ENCODE measurements at regions not wholly inside any gene's neighbourhood (a gene's known extent, or its start where the extent isn't known, plus 50 kb on each side); places are given as distances from the start of the nearest gene placed in this dataset.

- ChIA-PET CTCF (interaction anchor here (1.1 to 1.3 kb wide), 2 partner anchors 30 to 164 kb away, joined by 3 read pairs; no protein-coding TSS in a partner anchor), SMC1A (ENCODE audit: uncharacterized antibody, unreplicated experiment) (interaction anchor here (0.9 to 2.7 kb wide), 5 partner anchors 8 to 253 kb away, joined by 3 to 7 read pairs (median 5); no protein-coding TSS in a partner anchor), RAD21 (ENCODE audit: unreplicated experiment) (interaction anchor here (1.1 kb wide), 2 partner anchors 16 to 25 kb away, joined by 3 read pairs; no protein-coding TSS in a partner anchor), POLR2A (interaction anchor here (2.1 kb wide), 1 partner anchor 9 kb away, joined by 4 read pairs; no protein-coding TSS in a partner anchor)
- Histone ChIP-seq H3K4me3 (no peak overlapping the region), H4K20me1 (ENCODE audit: control insufficient read depth, insufficient read depth) (no peaks in the 10 kb centered on the region), H3K79me2 (ENCODE audit: control insufficient read depth, insufficient read depth, low read length) (no peaks in the 10 kb centered on the region), H3K9me3 (replicated peaks; ENCODE audit: control insufficient read depth, insufficient read depth, low read length) (no peaks in the 10 kb centered on the region), H3K27ac (ENCODE audit: control insufficient read depth, insufficient read depth) (no peak overlapping the region), H2AFZ (ENCODE audit: control insufficient read depth, low read depth, low read length) (no peak overlapping the region), H3K9ac (ENCODE audit: control insufficient read depth, insufficient read depth, low read length) (no peak overlapping the region), H3K27me3 (replicated peaks in 1 of 2; ENCODE audit: control insufficient read depth in 2 of 2, insufficient read depth in 2 of 2, low read length in 1 of 2) (no peaks in the 10 kb centered on the region), H3K4me2 (ENCODE audit: control insufficient read depth, insufficient read depth) (no peak overlapping the region), H3K36me3 (ENCODE audit: control insufficient read depth in 2 of 2, insufficient read depth in 2 of 2, low read length in 1 of 2) (no peaks in the 10 kb centered on the region), H3K4me1 (ENCODE audit: control insufficient read depth, insufficient read depth, low read length) (no peaks in the 10 kb centered on the region)
- ATAC-seq (no peak), FAIRE-seq (no peak), DNase-seq (ENCODE audit: low read depth, low spot score) (no peak)
- TF ChIP-seq SP1 (IDR thresholded peaks at IDR 0.05; ENCODE audit: low read depth, low read length), result no peak
- TF ChIP-seq, protein P1, sequence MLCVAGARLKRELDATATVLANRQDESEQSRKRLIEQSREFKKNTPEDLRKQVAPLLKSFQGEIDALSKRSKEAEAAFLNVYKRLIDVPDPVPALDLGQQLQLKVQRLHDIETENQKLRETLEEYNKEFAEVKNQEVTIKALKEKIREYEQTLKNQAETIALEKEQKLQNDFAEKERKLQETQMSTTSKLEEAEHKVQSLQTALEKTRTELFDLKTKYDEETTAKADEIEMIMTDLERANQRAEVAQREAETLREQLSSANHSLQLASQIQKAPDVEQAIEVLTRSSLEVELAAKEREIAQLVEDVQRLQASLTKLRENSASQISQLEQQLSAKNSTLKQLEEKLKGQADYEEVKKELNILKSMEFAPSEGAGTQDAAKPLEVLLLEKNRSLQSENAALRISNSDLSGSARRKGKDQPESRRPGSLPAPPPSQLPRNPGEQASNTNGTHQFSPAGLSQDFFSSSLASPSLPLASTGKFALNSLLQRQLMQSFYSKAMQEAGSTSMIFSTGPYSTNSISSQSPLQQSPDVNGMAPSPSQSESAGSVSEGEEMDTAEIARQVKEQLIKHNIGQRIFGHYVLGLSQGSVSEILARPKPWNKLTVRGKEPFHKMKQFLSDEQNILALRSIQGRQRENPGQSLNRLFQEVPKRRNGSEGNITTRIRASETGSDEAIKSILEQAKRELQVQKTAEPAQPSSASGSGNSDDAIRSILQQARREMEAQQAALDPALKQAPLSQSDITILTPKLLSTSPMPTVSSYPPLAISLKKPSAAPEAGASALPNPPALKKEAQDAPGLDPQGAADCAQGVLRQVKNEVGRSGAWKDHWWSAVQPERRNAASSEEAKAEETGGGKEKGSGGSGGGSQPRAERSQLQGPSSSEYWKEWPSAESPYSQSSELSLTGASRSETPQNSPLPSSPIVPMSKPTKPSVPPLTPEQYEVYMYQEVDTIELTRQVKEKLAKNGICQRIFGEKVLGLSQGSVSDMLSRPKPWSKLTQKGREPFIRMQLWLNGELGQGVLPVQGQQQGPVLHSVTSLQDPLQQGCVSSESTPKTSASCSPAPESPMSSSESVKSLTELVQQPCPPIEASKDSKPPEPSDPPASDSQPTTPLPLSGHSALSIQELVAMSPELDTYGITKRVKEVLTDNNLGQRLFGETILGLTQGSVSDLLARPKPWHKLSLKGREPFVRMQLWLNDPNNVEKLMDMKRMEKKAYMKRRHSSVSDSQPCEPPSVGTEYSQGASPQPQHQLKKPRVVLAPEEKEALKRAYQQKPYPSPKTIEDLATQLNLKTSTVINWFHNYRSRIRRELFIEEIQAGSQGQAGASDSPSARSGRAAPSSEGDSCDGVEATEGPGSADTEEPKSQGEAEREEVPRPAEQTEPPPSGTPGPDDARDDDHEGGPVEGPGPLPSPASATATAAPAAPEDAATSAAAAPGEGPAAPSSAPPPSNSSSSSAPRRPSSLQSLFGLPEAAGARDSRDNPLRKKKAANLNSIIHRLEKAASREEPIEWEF (IDR thresholded peaks at IDR 0.05; ENCODE audit: insufficient replicate concordance, low read depth, low read length), result no peak
- TF ChIP-seq CBX5 (IDR thresholded peaks at IDR 0.05; ENCODE audit: low read depth), result no peak
- TF ChIP-seq, protein P2, sequence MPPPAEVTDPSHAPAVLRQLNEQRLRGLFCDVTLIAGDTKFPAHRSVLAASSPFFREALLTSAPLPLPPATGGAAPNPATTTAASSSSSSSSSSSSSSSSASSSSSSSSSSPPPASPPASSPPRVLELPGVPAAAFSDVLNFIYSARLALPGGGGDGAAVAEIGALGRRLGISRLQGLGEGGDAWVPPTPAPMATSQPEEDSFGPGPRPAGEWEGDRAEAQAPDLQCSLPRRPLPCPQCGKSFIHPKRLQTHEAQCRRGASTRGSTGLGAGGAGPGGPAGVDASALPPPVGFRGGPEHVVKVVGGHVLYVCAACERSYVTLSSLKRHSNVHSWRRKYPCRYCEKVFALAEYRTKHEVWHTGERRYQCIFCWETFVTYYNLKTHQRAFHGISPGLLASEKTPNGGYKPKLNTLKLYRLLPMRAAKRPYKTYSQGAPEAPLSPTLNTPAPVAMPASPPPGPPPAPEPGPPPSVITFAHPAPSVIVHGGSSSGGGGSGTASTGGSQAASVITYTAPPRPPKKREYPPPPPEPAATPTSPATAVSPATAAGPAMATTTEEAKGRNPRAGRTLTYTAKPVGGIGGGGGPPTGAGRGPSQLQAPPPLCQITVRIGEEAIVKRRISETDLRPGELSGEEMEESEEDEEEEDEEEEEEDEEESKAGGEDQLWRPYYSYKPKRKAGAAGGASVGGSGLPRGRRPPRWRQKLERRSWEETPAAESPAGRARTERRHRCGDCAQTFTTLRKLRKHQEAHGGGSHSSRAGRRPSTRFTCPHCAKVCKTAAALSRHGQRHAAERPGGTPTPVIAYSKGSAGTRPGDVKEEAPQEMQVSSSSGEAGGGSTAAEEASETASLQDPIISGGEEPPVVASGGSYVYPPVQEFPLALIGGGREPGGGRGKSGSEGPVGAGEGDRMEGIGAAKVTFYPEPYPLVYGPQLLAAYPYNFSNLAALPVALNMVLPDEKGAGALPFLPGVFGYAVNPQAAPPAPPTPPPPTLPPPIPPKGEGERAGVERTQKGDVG (CRISPR knock-in tag; IDR thresholded peaks at IDR 0.05), result no peak
- WGBS (ENCODE audit: insufficient coverage, insufficient replicate concordance, low lambda C conversion rate, missing lambda C conversion rate), result 16% methylated on average over 3 of the region's 3 CpGs
- in situ Hi-C loops (cut with MboI), result no loop called here
- intact Hi-C loops (cut with micrococcal nuclease; ENCODE audit: unreplicated experiment), result no loop called here
- BruUV-seq (replicated peaks), result no TSS peak
These were observed 52.3 kb upstream of the COL5A2 start for GRCh38 chr2:189231719-189232323.

All from GM12878 (cell line).